SK-N-SH treated with all-trans-retinoic acid at 6 μM for 48 hours (cell line): ENCODE measurements at regions not wholly inside any gene's neighbourhood (a gene's known extent, or its start where the extent isn't known, plus 50 kb on each side); places are given as distances from the start of the nearest gene placed in this dataset.

Experiments used
- ARNTL ChIP-seq: fragments of 450-650 bp; formaldehyde crosslinking; IDR thresholded peaks from 2 replicates; pipeline ENCODE4 v1.5.0; 2020; ENCODE audit warnings: low read depth, mild to moderate bottlenecking, moderate library complexity, borderline replicate concordance
- BACH2 ChIP-seq: fragments of 250-450 bp; sonication (Bioruptor Pico); IDR thresholded peaks from 2 replicates; pipeline ENCODE4 v1.9.0; 2021; ENCODE audit warnings: mild to moderate bottlenecking, borderline replicate concordance
- CREB5 ChIP-seq: fragments of 250-450 bp; sonication (Bioruptor Pico); IDR thresholded peaks from 2 replicates; pipeline ENCODE4 v1.5.1; 2020; ENCODE audit warnings: low read depth, mild to moderate bottlenecking, moderate library complexity
- ESRRG ChIP-seq: fragments of 250-450 bp; sonication (Bioruptor Pico); IDR thresholded peaks from 2 replicates; pipeline ENCODE4 v1.6.1; 2021; ENCODE audit warnings: mild to moderate bottlenecking
- OSR1 ChIP-seq: fragments of 250-450 bp; sonication (Bioruptor Pico); IDR thresholded peaks from 2 replicates; pipeline ENCODE4 v1.8.0; 2022; ENCODE audit warnings: moderate library complexity, mild to moderate bottlenecking, inconsistent platforms
- RARB ChIP-seq: fragments of 250-450 bp; sonication (Bioruptor Pico); IDR thresholded peaks from 2 replicates; pipeline ENCODE4 v1.8.0; 2021; ENCODE audit warnings: mild to moderate bottlenecking, moderate library complexity
- SNAI2 ChIP-seq: fragments of 250-450 bp; sonication (Bioruptor Pico); IDR thresholded peaks from 2 replicates; pipeline ENCODE4 v1.5.0; 2020; ENCODE audit warnings: mild to moderate bottlenecking, moderate library complexity
- ZFP3 ChIP-seq: fragments of 250-450 bp; sonication (Bioruptor Pico); IDR thresholded peaks from 2 replicates; pipeline ENCODE4 v1.5.0; 2020; ENCODE audit warnings: mild to moderate bottlenecking, moderate library complexity
- ZNF8 ChIP-seq: fragments of 450-650 bp; formaldehyde crosslinking; IDR thresholded peaks from 2 replicates; pipeline ENCODE4 v1.5.0; 2020; ENCODE audit warnings: mild to moderate bottlenecking, moderate library complexity
- TF ChIP-seq, protein P1 (sequence below): fragments of 250-450 bp; sonication (Bioruptor Pico); IDR thresholded peaks from 2 replicates; pipeline ENCODE4 v1.8.0; 2020; ENCODE audit warnings: mild to moderate bottlenecking, moderate library complexity, borderline replicate concordance

DNA sequence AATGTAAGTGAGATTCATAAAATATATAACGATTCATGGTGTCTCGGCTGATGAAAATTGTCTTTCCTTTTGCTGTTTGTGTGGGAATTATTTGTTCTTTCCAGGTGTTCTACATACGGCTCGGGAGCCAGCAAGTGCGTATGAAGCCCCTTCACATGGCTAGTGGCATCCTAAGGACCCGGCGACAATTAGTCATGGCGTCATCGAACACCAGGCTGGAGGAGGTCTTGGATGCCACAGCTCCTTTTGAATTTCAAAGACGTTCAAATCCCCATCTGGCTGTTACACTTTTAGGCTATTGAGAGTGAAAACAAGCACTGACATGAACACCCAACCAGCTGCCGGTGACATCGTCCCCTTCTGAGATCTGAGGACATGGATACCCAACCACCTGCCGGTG, 397.7 kb upstream of the TNRC6C start:
- TF ChIP-seq ESRRG (CRISPR knock-in tag) (no peak), CREB5 (CRISPR knock-in tag) (no peak), ARNTL (CRISPR knock-in tag) (no peak), OSR1 (CRISPR knock-in tag) (no peak), RARB (no peak), SNAI2 (CRISPR knock-in tag) (no peak), ZNF8 (no peak), BACH2 (CRISPR knock-in tag) (no peak), ZFP3 (CRISPR knock-in tag) (no peak)
- TF ChIP-seq, protein P1, sequence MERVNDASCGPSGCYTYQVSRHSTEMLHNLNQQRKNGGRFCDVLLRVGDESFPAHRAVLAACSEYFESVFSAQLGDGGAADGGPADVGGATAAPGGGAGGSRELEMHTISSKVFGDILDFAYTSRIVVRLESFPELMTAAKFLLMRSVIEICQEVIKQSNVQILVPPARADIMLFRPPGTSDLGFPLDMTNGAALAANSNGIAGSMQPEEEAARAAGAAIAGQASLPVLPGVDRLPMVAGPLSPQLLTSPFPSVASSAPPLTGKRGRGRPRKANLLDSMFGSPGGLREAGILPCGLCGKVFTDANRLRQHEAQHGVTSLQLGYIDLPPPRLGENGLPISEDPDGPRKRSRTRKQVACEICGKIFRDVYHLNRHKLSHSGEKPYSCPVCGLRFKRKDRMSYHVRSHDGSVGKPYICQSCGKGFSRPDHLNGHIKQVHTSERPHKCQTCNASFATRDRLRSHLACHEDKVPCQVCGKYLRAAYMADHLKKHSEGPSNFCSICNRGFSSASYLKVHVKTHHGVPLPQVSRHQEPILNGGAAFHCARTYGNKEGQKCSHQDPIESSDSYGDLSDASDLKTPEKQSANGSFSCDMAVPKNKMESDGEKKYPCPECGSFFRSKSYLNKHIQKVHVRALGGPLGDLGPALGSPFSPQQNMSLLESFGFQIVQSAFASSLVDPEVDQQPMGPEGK = no peak
